ENCODE measurements at regions not wholly inside any gene's neighbourhood (a gene's known extent, or its start where the extent isn't known, plus 50 kb on each side); places are given as distances from the start of the nearest gene placed in this dataset.

- Mint-ChIP-seq H3K36me3 (no peaks in the 10 kb centered on the region), H3K27me3 (peaks cover 1% of the 10 kb centered on the region), H3K4me3 (no peak overlapping the region), H3K27ac (no peak overlapping the region), H3K9me3 (ENCODE audit: low read depth) (no peaks in the 10 kb centered on the region), H3K4me1 (ENCODE audit: low read depth) (no peaks in the 10 kb centered on the region)
Observed at GRCh38 chr9:79189511-79189924, 382.2 kb upstream of the TLE4 start.

GRCh38 chr9:79193001-79193400, 378.8 kb upstream of the TLE4 start:
- Mint-ChIP-seq H3K36me3 (no peaks in the 10 kb centered on the region), H3K27me3 (peaks cover 1% of the 10 kb centered on the region), H3K9me3 (ENCODE audit: low read depth) (no peaks in the 10 kb centered on the region), H3K27ac (no peak overlapping the region), H3K4me3 (no peak overlapping the region), H3K4me1 (ENCODE audit: low read depth) (no peaks in the 10 kb centered on the region)

- Mint-ChIP-seq H3K27ac (no peak overlapping the region), H3K4me3 (no peak overlapping the region), H3K4me1 (ENCODE audit: low read depth) (no peaks in the 10 kb centered on the region), H3K9me3 (ENCODE audit: low read depth) (no peaks in the 10 kb centered on the region), H3K27me3 (no peaks in the 10 kb centered on the region), H3K36me3 (no peaks in the 10 kb centered on the region)
Observed at GRCh38 chr9:79193501-79194223, 378.1 kb upstream of the TLE4 start.

- Mint-ChIP-seq H3K4me3 (no peak overlapping the region), H3K27ac (no peak overlapping the region), H3K36me3 (no peaks in the 10 kb centered on the region), H3K27me3 (peaks cover 4% of the 10 kb centered on the region), H3K4me1 (ENCODE audit: low read depth) (no peaks in the 10 kb centered on the region), H3K9me3 (ENCODE audit: low read depth) (no peaks in the 10 kb centered on the region)
Observed at GRCh38 chr9:79195879-79196278, 375.9 kb upstream of the TLE4 start.

GRCh38 chr9:79196606-79197005, 375.2 kb upstream of the TLE4 start:
- Mint-ChIP-seq H3K4me1 (ENCODE audit: low read depth) (no peaks in the 10 kb centered on the region), H3K36me3 (no peaks in the 10 kb centered on the region), H3K27ac (no peak overlapping the region), H3K4me3 (no peak overlapping the region), H3K9me3 (ENCODE audit: low read depth) (no peaks in the 10 kb centered on the region), H3K27me3 (peaks cover 4% of the 10 kb centered on the region)

GRCh38 chr9:79200336-79200735, 371.4 kb upstream of the TLE4 start:
- Mint-ChIP-seq H3K9me3 (ENCODE audit: low read depth) (no peaks in the 10 kb centered on the region), H3K4me3 (no peak overlapping the region), H3K4me1 (ENCODE audit: low read depth) (no peaks in the 10 kb centered on the region), H3K27me3 (peaks cover 6% of the 10 kb centered on the region), H3K27ac (no peak overlapping the region), H3K36me3 (no peaks in the 10 kb centered on the region)

GRCh38 chr9:79201636-79202035, 370.1 kb upstream of the TLE4 start:
- H3K36me3 Mint-ChIP-seq = no peaks in the 10 kb centered on the region
- no peak overlapping the region for H3K4me3 Mint-ChIP-seq
- H3K4me1 Mint-ChIP-seq (ENCODE audit: low read depth) = no peaks in the 10 kb centered on the region
- H3K27ac Mint-ChIP-seq = no peak overlapping the region
- H3K27me3 Mint-ChIP-seq = peaks cover 6% of the 10 kb centered on the region
- no peaks in the 10 kb centered on the region for H3K9me3 Mint-ChIP-seq (ENCODE audit: low read depth)

GRCh38 chr9:79208791-79209396, 362.9 kb upstream of the TLE4 start:
- Mint-ChIP-seq H3K4me1 (ENCODE audit: low read depth) (no peaks in the 10 kb centered on the region), H3K4me3 (no peak overlapping the region), H3K36me3 (no peaks in the 10 kb centered on the region), H3K27ac (no peak overlapping the region), H3K27me3 (peaks cover 3% of the 10 kb centered on the region), H3K9me3 (ENCODE audit: low read depth) (no peaks in the 10 kb centered on the region)

- Mint-ChIP-seq H3K9me3 (ENCODE audit: low read depth) (no peaks in the 10 kb centered on the region), H3K4me1 (ENCODE audit: low read depth) (no peaks in the 10 kb centered on the region), H3K27ac (no peak overlapping the region), H3K27me3 (no peaks in the 10 kb centered on the region), H3K36me3 (no peaks in the 10 kb centered on the region), H3K4me3 (no peak overlapping the region)
Observed at GRCh38 chr9:79210541-79211243, 361.1 kb upstream of the TLE4 start.

GRCh38 chr9:79213417-79214125, 358.2 kb upstream of the TLE4 start:
- H3K27me3 Mint-ChIP-seq = no peaks in the 10 kb centered on the region
- no peaks in the 10 kb centered on the region for H3K36me3 Mint-ChIP-seq
- H3K4me3 Mint-ChIP-seq = no peak overlapping the region
- H3K4me1 Mint-ChIP-seq (ENCODE audit: low read depth) = no peaks in the 10 kb centered on the region
- no peak overlapping the region for H3K27ac Mint-ChIP-seq
- no peaks in the 10 kb centered on the region for H3K9me3 Mint-ChIP-seq (ENCODE audit: low read depth)

GRCh38 chr9:79215821-79216220, 355.9 kb upstream of the TLE4 start:
- H3K4me1 Mint-ChIP-seq (ENCODE audit: low read depth) = no peaks in the 10 kb centered on the region
- H3K9me3 Mint-ChIP-seq (ENCODE audit: low read depth) = no peaks in the 10 kb centered on the region
- H3K27ac Mint-ChIP-seq = no peak overlapping the region
- no peaks in the 10 kb centered on the region for H3K27me3 Mint-ChIP-seq
- no peak overlapping the region for H3K4me3 Mint-ChIP-seq
- no peaks in the 10 kb centered on the region for H3K36me3 Mint-ChIP-seq

GRCh38 chr9:79220251-79220650, 351.5 kb upstream of the TLE4 start:
- Mint-ChIP-seq H3K36me3 (no peaks in the 10 kb centered on the region), H3K4me3 (no peak overlapping the region), H3K9me3 (ENCODE audit: low read depth) (no peaks in the 10 kb centered on the region), H3K27ac (no peak overlapping the region), H3K4me1 (ENCODE audit: low read depth) (no peaks in the 10 kb centered on the region), H3K27me3 (no peaks in the 10 kb centered on the region)

- Mint-ChIP-seq H3K4me3 (no peak overlapping the region), H3K9me3 (ENCODE audit: low read depth) (no peaks in the 10 kb centered on the region), H3K27ac (no peak overlapping the region), H3K27me3 (no peaks in the 10 kb centered on the region), H3K36me3 (no peaks in the 10 kb centered on the region), H3K4me1 (ENCODE audit: low read depth) (no peaks in the 10 kb centered on the region)
Observed at GRCh38 chr9:79220666-79221065, 351.1 kb upstream of the TLE4 start.

GRCh38 chr9:79221084-79221483, 350.7 kb upstream of the TLE4 start:
- H3K4me1 Mint-ChIP-seq (ENCODE audit: low read depth) = no peaks in the 10 kb centered on the region
- no peaks in the 10 kb centered on the region for H3K27me3 Mint-ChIP-seq
- no peak overlapping the region for H3K27ac Mint-ChIP-seq
- no peaks in the 10 kb centered on the region for H3K9me3 Mint-ChIP-seq (ENCODE audit: low read depth)
- no peak overlapping the region for H3K4me3 Mint-ChIP-seq
- H3K36me3 Mint-ChIP-seq = no peaks in the 10 kb centered on the region

- H3K4me3 Mint-ChIP-seq = no peak overlapping the region
Observed at GRCh38 chr9:79222483-79222882, 349.3 kb upstream of the TLE4 start.

More at GRCh38 chr9:79222483-79222882, 349.3 kb upstream of the TLE4 start:
- Mint-ChIP-seq H3K36me3 (no peaks in the 10 kb centered on the region), H3K27me3 (no peaks in the 10 kb centered on the region), H3K9me3 (ENCODE audit: low read depth) (no peaks in the 10 kb centered on the region), H3K4me1 (ENCODE audit: low read depth) (no peaks in the 10 kb centered on the region), H3K27ac (no peak overlapping the region)
